ENCODE measurements at regions not wholly inside any gene's neighbourhood (a gene's known extent, or its start where the extent isn't known, plus 50 kb on each side); places are given as distances from the start of the nearest gene placed in this dataset.

DNA sequence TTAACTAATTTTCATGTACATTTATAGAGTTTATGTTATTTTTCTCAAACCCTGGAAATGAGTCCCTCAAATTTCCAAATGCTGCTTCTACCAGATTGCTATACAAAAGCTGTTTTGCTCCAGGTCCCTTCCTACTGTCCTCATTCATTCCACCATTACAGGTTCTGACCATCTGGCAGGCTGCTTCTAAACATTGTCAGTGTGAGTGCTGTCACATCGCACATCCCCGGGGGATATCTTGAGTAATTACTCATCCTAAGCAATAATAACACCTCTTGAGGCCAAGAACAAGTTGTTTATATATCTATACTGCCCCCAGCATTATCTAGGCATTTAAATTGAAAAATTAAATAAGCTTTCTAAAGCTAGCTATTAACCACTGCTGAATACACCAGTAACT is 1675.3 kb upstream of the CDH6 start:
- Histone ChIP-seq H2AK5ac (ENCODE audit: insufficient read length, low read length) (no peak overlapping the region), H3K18ac (ENCODE audit: insufficient read length, low read depth, low read length) (no peak overlapping the region), H4K8ac (replicated peaks; ENCODE audit: insufficient read length, low read depth, low read length) (no peak overlapping the region), H3K9ac (ENCODE audit: extremely low read depth, insufficient read length, low read length) (no peak overlapping the region), H3K14ac (ENCODE audit: insufficient read depth, low read length) (no peak overlapping the region), H4K20me1 (ENCODE audit: control insufficient read depth, insufficient read depth, insufficient read length) (no peaks in the 10 kb centered on the region), H3T11ph (ENCODE audit: low read length) (no peak overlapping the region), H3K79me2 (ENCODE audit: insufficient read depth, low read length) (no peaks in the 10 kb centered on the region), H2AFZ (ENCODE audit: low read length) (no peak overlapping the region), H2BK12ac (ENCODE audit: insufficient read length, low read depth, low read length) (no peak overlapping the region), H2BK5ac (ENCODE audit: insufficient read length, low read length) (no peak overlapping the region), H3K56ac (ENCODE audit: insufficient read length, low read depth, low read length) (no peak overlapping the region), H3K4me1 (ENCODE audit: insufficient read depth, low read length) (no peaks in the 10 kb centered on the region), H3K23me2 (ENCODE audit: insufficient read length, low read depth, low read length, poor library complexity, severe bottlenecking) (no peaks in the 10 kb centered on the region), H3K4me2 (ENCODE audit: insufficient read depth, insufficient read length, low read length) (no peak overlapping the region), H3K79me1 (ENCODE audit: insufficient read depth, low read depth, low read length, poor library complexity, severe bottlenecking) (no peaks in the 10 kb centered on the region), H4K91ac (ENCODE audit: insufficient read length, low read depth, low read length) (no peak overlapping the region), H3K27ac (ENCODE audit: insufficient read length, low read depth, low read length) (no peak overlapping the region), H2BK120ac (ENCODE audit: low read depth, low read length, poor library complexity, severe bottlenecking) (no peak overlapping the region), H3K27me3 (ENCODE audit: insufficient read depth, low read length) (no peaks in the 10 kb centered on the region), H3K9me3 (ENCODE audit: control insufficient read depth, low read depth, low read length) (no peaks in the 10 kb centered on the region), H2BK20ac (ENCODE audit: low read depth, low read length, poor library complexity, severe bottlenecking) (no peak overlapping the region), H3K23ac (ENCODE audit: insufficient read length, low read depth, low read length) (no peak overlapping the region), H2BK15ac (ENCODE audit: low read depth, low read length) (no peak overlapping the region), H3K4ac (ENCODE audit: low read depth, low read length) (no peak overlapping the region), H4K5ac (ENCODE audit: insufficient read length, low read depth, low read length) (no peak overlapping the region)
- no peak overlapping the region for H3K27ac Mint-ChIP-seq
- no CpG with 5 or more reads among the region's 2 CpGs for WGBS (ENCODE audit: extremely low coverage, insufficient read length, low lambda C conversion rate)
- H3K4me1 Mint-ChIP-seq: no peaks in the 10 kb centered on the region
- H3K9me3 Mint-ChIP-seq: no peaks in the 10 kb centered on the region
- no peaks in the 10 kb centered on the region for H3K36me3 Mint-ChIP-seq (ENCODE audit: insufficient read depth in 1 of 3, low read depth in 3 of 3)
- no peak for DNase-seq
- TF ChIP-seq, protein P1, sequence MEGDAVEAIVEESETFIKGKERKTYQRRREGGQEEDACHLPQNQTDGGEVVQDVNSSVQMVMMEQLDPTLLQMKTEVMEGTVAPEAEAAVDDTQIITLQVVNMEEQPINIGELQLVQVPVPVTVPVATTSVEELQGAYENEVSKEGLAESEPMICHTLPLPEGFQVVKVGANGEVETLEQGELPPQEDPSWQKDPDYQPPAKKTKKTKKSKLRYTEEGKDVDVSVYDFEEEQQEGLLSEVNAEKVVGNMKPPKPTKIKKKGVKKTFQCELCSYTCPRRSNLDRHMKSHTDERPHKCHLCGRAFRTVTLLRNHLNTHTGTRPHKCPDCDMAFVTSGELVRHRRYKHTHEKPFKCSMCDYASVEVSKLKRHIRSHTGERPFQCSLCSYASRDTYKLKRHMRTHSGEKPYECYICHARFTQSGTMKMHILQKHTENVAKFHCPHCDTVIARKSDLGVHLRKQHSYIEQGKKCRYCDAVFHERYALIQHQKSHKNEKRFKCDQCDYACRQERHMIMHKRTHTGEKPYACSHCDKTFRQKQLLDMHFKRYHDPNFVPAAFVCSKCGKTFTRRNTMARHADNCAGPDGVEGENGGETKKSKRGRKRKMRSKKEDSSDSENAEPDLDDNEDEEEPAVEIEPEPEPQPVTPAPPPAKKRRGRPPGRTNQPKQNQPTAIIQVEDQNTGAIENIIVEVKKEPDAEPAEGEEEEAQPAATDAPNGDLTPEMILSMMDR (conservative IDR thresholded peaks at IDR 0.05): no peak
- no peaks in the 10 kb centered on the region for H3K27me3 Mint-ChIP-seq (ENCODE audit: low read depth)
- no peak overlapping the region for H3K4me3 Mint-ChIP-seq

Data from H9 (cell line).